ENCODE measurements at regions not wholly inside any gene's neighbourhood (a gene's known extent, or its start where the extent isn't known, plus 50 kb on each side); places are given as distances from the start of the nearest gene placed in this dataset.
"Not testable (repeated sequence)": the region's sequence is repeated elsewhere in the genome, so short reads cannot be mapped to it uniquely, and the experiment has no call there.

DNA sequence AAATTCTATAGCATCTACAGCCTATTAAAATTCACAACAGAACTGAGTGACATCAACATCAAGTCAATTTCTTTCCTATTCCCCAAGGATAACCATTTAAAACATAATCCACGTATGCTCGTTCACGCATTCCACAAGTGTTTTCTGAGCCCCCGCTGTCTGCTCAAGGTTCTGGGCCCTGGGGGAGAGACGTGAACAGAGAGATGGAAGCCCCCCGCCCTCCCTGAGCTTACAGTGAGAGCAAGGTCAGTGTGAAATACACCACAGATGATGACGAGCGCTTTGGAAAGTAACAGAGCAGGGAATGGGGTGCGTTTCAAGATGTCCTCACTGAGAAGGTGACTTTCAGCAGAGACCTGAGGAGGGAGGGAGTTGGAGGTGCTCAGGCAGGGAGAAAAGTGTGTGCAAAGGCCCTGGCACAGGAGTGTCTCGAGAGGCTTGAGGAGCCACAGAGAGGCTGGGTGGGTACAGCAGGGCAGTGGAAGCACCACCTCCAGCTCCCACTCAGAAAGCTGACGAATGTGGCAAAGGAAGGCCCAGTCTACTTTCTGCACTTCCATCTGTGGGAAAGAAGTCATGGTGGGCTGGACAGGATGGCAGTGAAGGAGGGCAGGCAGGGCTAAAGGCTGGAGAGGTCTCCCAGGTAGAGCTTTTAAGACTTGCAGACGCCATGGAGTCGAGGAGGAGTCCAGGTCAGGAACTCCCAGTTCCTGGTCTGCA is 88.3 kb downstream of the DLL1 start:
- TF ChIP-seq, protein P1, sequence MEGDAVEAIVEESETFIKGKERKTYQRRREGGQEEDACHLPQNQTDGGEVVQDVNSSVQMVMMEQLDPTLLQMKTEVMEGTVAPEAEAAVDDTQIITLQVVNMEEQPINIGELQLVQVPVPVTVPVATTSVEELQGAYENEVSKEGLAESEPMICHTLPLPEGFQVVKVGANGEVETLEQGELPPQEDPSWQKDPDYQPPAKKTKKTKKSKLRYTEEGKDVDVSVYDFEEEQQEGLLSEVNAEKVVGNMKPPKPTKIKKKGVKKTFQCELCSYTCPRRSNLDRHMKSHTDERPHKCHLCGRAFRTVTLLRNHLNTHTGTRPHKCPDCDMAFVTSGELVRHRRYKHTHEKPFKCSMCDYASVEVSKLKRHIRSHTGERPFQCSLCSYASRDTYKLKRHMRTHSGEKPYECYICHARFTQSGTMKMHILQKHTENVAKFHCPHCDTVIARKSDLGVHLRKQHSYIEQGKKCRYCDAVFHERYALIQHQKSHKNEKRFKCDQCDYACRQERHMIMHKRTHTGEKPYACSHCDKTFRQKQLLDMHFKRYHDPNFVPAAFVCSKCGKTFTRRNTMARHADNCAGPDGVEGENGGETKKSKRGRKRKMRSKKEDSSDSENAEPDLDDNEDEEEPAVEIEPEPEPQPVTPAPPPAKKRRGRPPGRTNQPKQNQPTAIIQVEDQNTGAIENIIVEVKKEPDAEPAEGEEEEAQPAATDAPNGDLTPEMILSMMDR (IDR thresholded peaks at IDR 0.05; ENCODE audit: insufficient read depth, missing control alignments), result no peak
- FAIRE-seq, result no peak
- DNase-seq (ENCODE audit: insufficient read length, low spot score), result no peak

DNA sequence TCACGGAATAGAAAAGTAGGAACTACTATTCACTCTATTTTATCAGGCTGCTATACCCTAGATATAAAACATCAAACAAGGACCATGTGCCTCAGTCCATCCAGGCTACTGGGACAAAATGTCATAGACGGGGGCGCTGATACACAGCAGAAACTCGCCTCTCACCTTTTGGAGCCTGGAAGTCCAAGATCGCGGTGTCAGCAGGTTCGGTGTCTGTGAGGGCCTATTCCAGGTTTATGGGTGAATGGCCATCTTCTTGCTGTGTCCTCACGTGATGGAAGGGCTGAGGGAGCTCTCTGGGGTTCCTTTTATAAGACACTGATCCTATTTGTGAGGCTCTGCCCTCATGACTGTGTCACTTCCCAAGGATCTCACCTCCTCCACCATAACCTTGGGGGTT is 89.5 kb downstream of the DLL1 start:
- TF ChIP-seq, protein P1 (IDR thresholded peaks at IDR 0.05; ENCODE audit: insufficient read depth, missing control alignments), result no peak
- FAIRE-seq (no peak), DNase-seq (ENCODE audit: insufficient read length, low spot score) (no peak)

DNA sequence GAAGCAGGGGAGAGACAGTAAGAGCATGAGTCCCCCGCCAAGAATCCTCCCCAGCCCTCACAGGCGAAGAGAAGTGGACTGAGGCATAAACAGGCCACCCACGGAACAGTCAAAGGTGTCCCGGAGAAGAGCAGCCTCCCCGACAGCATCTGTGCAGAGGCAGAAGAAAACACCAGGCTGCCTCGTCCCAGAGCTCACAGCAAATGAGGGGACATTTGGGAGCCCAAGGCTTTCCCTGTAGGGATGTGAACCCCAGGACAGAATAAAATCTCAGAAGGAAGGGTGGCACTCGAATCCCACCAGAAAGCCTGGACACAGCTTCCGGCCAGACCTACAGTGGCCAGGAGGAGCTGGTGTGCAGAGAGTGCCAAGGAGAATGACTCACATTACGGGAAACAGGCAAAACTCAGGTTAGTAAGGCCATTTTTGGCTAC is 90.4 kb downstream of the DLL1 start:
- no peak for DNase-seq (ENCODE audit: insufficient read length, low spot score)
- TF ChIP-seq, protein P1 (IDR thresholded peaks at IDR 0.05; ENCODE audit: insufficient read depth, missing control alignments), result no peak
- FAIRE-seq, result no peak

- TF ChIP-seq, protein P1 (IDR thresholded peaks at IDR 0.05; ENCODE audit: insufficient read depth, missing control alignments), result no peak
- DNase-seq (ENCODE audit: insufficient read length, low spot score), result no peak
- no peak for FAIRE-seq
These were observed 91.2 kb downstream of the DLL1 start for GRCh38 chr6:170199716-170200115.

- TF ChIP-seq, protein P1 (IDR thresholded peaks at IDR 0.05; ENCODE audit: insufficient read depth, missing control alignments), result no peak
- no peak for DNase-seq (ENCODE audit: insufficient read length, low spot score)
- no peak for FAIRE-seq
These were observed 92.6 kb downstream of the DLL1 start for GRCh38 chr6:170198298-170198697.

- TF ChIP-seq, protein P1 (IDR thresholded peaks at IDR 0.05; ENCODE audit: insufficient read depth, missing control alignments), result no peak
- FAIRE-seq (no peak), DNase-seq (ENCODE audit: insufficient read length, low spot score) (no peak)
These were observed 97.5 kb downstream of the DLL1 start for GRCh38 chr6:170193326-170193821.

DNA sequence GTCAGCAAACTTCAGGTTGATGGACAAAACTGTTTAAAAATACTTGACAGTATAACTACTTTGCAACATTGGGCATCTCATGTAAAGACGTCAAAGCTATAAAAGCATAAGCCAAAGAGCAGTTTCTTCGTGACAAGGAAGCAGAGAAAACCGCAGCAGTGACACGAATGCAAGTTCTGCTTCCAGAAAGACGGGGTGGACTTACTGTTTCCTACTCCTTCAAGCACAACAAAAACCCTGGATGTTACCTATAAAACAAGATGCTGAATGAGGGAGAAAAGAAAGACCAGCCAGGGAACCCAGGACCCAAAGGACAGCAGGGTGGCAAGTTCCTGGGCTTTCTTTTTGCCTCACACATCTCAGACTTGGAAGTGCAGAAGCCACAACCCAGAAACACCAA is 98.0 kb downstream of the DLL1 start:
- TF ChIP-seq, protein P1 (IDR thresholded peaks at IDR 0.05; ENCODE audit: insufficient read depth, missing control alignments), result no peak
- DNase-seq (ENCODE audit: insufficient read length, low spot score) (no peak), FAIRE-seq (no peak)

DNA sequence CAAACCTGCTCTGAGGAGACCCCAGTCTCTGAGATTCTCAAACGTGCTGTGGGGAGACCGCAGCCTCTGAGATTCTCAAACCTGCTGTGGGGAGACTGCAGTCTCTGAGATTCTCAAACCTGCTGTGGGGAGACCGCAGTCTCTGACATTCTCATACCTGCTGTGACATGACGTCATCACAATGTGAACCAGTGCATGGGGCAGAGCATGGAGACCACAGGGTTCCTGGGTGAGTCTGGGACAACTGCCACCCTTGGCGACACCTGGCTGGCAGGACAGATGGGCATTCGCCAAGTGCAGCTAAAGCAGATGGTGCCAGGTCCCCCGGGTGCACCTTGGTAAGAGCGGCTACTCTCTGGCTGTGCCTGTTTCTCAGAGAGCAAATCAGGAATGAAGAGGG is 98.8 kb downstream of the DLL1 start:
- not testable (repeated sequence) for FAIRE-seq; DNase-seq (ENCODE audit: insufficient read length, low spot score)
